ENCODE measurements at regions not wholly inside any gene's neighbourhood (a gene's known extent, or its start where the extent isn't known, plus 50 kb on each side); places are given as distances from the start of the nearest gene placed in this dataset.

- no peak overlapping the region for H2AFZ ChIP-seq (ENCODE audit: low read depth, low read length)
- H3K79me2 ChIP-seq (replicated peaks; ENCODE audit: insufficient read depth, low read length), result no peaks in the 10 kb centered on the region
- TF ChIP-seq RAD21 (conservative IDR thresholded peaks at IDR 0.05), result no peak
- TF ChIP-seq REST (IDR thresholded peaks at IDR 0.05; ENCODE audit: borderline replicate concordance), result no peak
- TF ChIP-seq CTCF (IDR thresholded peaks at IDR 0.05; ENCODE audit: poor library complexity, severe bottlenecking), result no peak
- TF ChIP-seq EP300 (conservative IDR thresholded peaks at IDR 0.05; ENCODE audit: poor library complexity, severe bottlenecking), result no peak
- no peak for TF ChIP-seq EZH2 (IDR thresholded peaks at IDR 0.05; ENCODE audit: borderline replicate concordance, insufficient read depth, low read length, poor library complexity, severe bottlenecking)
- no peak for TF ChIP-seq POLR2AphosphoS5 (IDR thresholded peaks at IDR 0.05)
- no peak for TF ChIP-seq MXI1 (conservative IDR thresholded peaks at IDR 0.05; ENCODE audit: poor library complexity, severe bottlenecking)
- no peak for TF ChIP-seq TAF1 (IDR thresholded peaks at IDR 0.05; ENCODE audit: low read depth)
- TF ChIP-seq SMC3 (conservative IDR thresholded peaks at IDR 0.05; ENCODE audit: poor library complexity), result no peak
- H4K20me1 ChIP-seq (ENCODE audit: insufficient read depth), result no peaks in the 10 kb centered on the region
- no peaks in the 10 kb centered on the region for H3K27me3 ChIP-seq (ENCODE audit: insufficient read depth, low read depth, low read length)
- H3F3A ChIP-seq (ENCODE audit: insufficient read depth, low read length, poor library complexity, severe bottlenecking), result no peaks in the 10 kb centered on the region
- no peak overlapping the region for H3K4me3 ChIP-seq (ENCODE audit: low read length)
- H3K36me3 ChIP-seq (ENCODE audit: insufficient read depth, low read length), result no peaks in the 10 kb centered on the region
- no peak overlapping the region for H3K9ac ChIP-seq (ENCODE audit: low read length)
- no peaks in the 10 kb centered on the region for H3K9me2 ChIP-seq (ENCODE audit: insufficient read depth, low read length)
- no peak overlapping the region for H3K4me2 ChIP-seq (ENCODE audit: low read length)
- no peaks in the 10 kb centered on the region for H3K9me3 ChIP-seq (ENCODE audit: low read length)
- H3K27ac ChIP-seq (ENCODE audit: low read length), result no peak overlapping the region
These were observed 50.0 kb upstream of the EPHA3 start for GRCh38 chr3:89057398-89057797.

Small RNA genes lying in the stretch of these regions (small RNA-seq; reads per million reads assigned to genes)
- gene RF00019, result 0 to 1.2 (median 0) reads per million in 3 experiments

All from neural cell (in vitro differentiated cells).